ENCODE measurements at regions not wholly inside any gene's neighbourhood (a gene's known extent, or its start where the extent isn't known, plus 50 kb on each side); places are given as distances from the start of the nearest gene placed in this dataset.

GRCh38 chr5:27491746-27492439 lies 453.5 kb upstream of the CDH9 start:
- TF ChIP-seq CTCF (IDR thresholded peaks at IDR 0.05; ENCODE audit: extremely low read depth, missing control alignments): no peak
- DNase-seq (ENCODE audit: low spot score): no peak

- no peak for TF ChIP-seq CTCF (IDR thresholded peaks at IDR 0.05; ENCODE audit: extremely low read depth, missing control alignments)
- no peak for DNase-seq (ENCODE audit: low spot score)
Measured at GRCh38 chr5:27491047-27491446, 452.7 kb upstream of the CDH9 start.

GRCh38 chr5:27489701-27490100 lies 451.3 kb upstream of the CDH9 start:
- no peak for DNase-seq (ENCODE audit: low spot score)
- TF ChIP-seq CTCF (IDR thresholded peaks at IDR 0.05; ENCODE audit: extremely low read depth, missing control alignments): no peak

GRCh38 chr5:27482663-27483062 lies 444.3 kb upstream of the CDH9 start:
- no peak for TF ChIP-seq CTCF (IDR thresholded peaks at IDR 0.05; ENCODE audit: extremely low read depth, missing control alignments)
- DNase-seq (ENCODE audit: low spot score): no peak

GRCh38 chr5:27479859-27480258 lies 441.5 kb upstream of the CDH9 start:
- DNase-seq (ENCODE audit: low spot score): no peak
- TF ChIP-seq CTCF (IDR thresholded peaks at IDR 0.05; ENCODE audit: extremely low read depth, missing control alignments): no peak

- DNase-seq (ENCODE audit: low spot score): no peak
- no peak for TF ChIP-seq CTCF (IDR thresholded peaks at IDR 0.05; ENCODE audit: extremely low read depth, missing control alignments)
Measured at GRCh38 chr5:27477550-27477949, 439.2 kb upstream of the CDH9 start.

- TF ChIP-seq CTCF (IDR thresholded peaks at IDR 0.05; ENCODE audit: extremely low read depth, missing control alignments): no peak
- DNase-seq (ENCODE audit: low spot score): no peak
Measured at GRCh38 chr5:27476356-27476988, 438.1 kb upstream of the CDH9 start.
